ENCODE measurements at regions not wholly inside any gene's neighbourhood (a gene's known extent, or its start where the extent isn't known, plus 50 kb on each side); places are given as distances from the start of the nearest gene placed in this dataset.

- Histone ChIP-seq H3K27ac (ENCODE audit: low read depth, low read length) (no peak overlapping the region), H3K79me1 (ENCODE audit: low read depth, low read length) (no peaks in the 10 kb centered on the region), H2BK120ac (replicated peaks; ENCODE audit: low read depth, low read length) (no peak overlapping the region), H4K20me1 (replicated peaks in 1 of 2; ENCODE audit: control insufficient read depth in 1 of 2, insufficient read depth in 2 of 2, low read length in 2 of 2) (no peaks in the 10 kb centered on the region), H3K9me3 (ENCODE audit: insufficient read depth in 2 of 2, low read depth in 1 of 2, low read length in 1 of 2) (no peaks in the 10 kb centered on the region), H3K79me2 (ENCODE audit: control insufficient read depth in 1 of 2, insufficient read depth in 2 of 2, low read length in 2 of 2) (no peaks in the 10 kb centered on the region), H3K9ac (replicated peaks in 1 of 4; ENCODE audit: extremely low read depth in 1 of 4, low read depth in 3 of 4, low read length in 3 of 4) (no peak overlapping the region), H3K4me2 (ENCODE audit: insufficient read depth in 1 of 2, low read depth in 2 of 2, low read length in 2 of 2) (no peak overlapping the region), H3K4me1 (replicated peaks in 1 of 4; ENCODE audit: control insufficient read depth in 3 of 4, insufficient read depth in 4 of 4, low read length in 3 of 4) (no peaks in the 10 kb centered on the region), H2AFZ (ENCODE audit: low read length) (no peak overlapping the region), H3K56ac (replicated peaks; ENCODE audit: insufficient read length, low read depth, low read length) (no peak overlapping the region), H2BK20ac (ENCODE audit: low read length) (no peak overlapping the region), H3K27me3 (replicated peaks in 1 of 4; ENCODE audit: control insufficient read depth in 3 of 4, extremely low read depth in 1 of 4, insufficient read depth in 3 of 4, low read length in 3 of 4) (no peaks in the 10 kb centered on the region; a peak in 1 of 7 replicates), H4K8ac (ENCODE audit: extremely low read depth, insufficient read depth, low read length) (no peak overlapping the region), H3K4me3 (ENCODE audit: extremely low read depth in 1 of 4, insufficient read depth in 2 of 4, low read depth in 3 of 4, low read length in 4 of 4) (no peak overlapping the region), H3K23ac (ENCODE audit: insufficient read length) (no peak overlapping the region), H3K4ac (replicated peaks; ENCODE audit: insufficient read length, low read depth, low read length) (no peak overlapping the region), H2BK5ac (ENCODE audit: low read depth, low read length) (no peak overlapping the region), H3K18ac (ENCODE audit: extremely low read depth, low read length) (no peak overlapping the region), H2BK15ac (ENCODE audit: low read length) (no peak overlapping the region), H2BK12ac (ENCODE audit: low read depth, low read length) (no peak overlapping the region), H4K91ac (replicated peaks; ENCODE audit: insufficient read length, low read length) (no peak overlapping the region), H3K36me3 (ENCODE audit: control insufficient read depth in 2 of 4, insufficient read depth in 4 of 4, low read length in 3 of 4) (no peaks in the 10 kb centered on the region), H2AK5ac (ENCODE audit: low read depth, low read length) (no peak overlapping the region), H3K23me2 (ENCODE audit: low read depth, low read length) (no peaks in the 10 kb centered on the region; the same call in 1 of the 2 replicates), H3K14ac (ENCODE audit: insufficient read length) (no peak overlapping the region), H4K5ac (ENCODE audit: insufficient read length, low read depth, low read length) (no peak overlapping the region)
- no peak for DNase-seq (ENCODE audit: low read depth in 1 of 2, low spot score in 2 of 2)
- WGBS, 2 experiments (ENCODE audit: extremely low coverage in 1 of 2, insufficient coverage in 1 of 2, insufficient read length in 1 of 2, insufficient replicate concordance in 2 of 2, low coverage in 1 of 2, low lambda C conversion rate in 2 of 2, missing lambda C conversion rate in 1 of 2) = 92% methylated on average over 3 of the region's 4 CpGs; no CpG with 5 or more reads in 1 of the 2 experiments
- FAIRE-seq = no peak
- TF ChIP-seq BCL11A (IDR thresholded peaks at IDR 0.05; ENCODE audit: low read depth in 2 of 2, low read length in 2 of 2) = no peak
- TF ChIP-seq TAF1 (IDR thresholded peaks at IDR 0.05; ENCODE audit: low read depth, low read length) = no peak
- TF ChIP-seq TEAD4 (IDR thresholded peaks at IDR 0.05; ENCODE audit: low read depth, low read length) = no peak
- no peak for TF ChIP-seq RBBP5 (IDR thresholded peaks at IDR 0.05; ENCODE audit: borderline replicate concordance, low read depth, low read length)
- TF ChIP-seq RXRA (IDR thresholded peaks at IDR 0.05; ENCODE audit: insufficient read depth, low read depth, low read length) = no peak
- TF ChIP-seq KDM4A (IDR thresholded peaks at IDR 0.05; ENCODE audit: low read depth, low read length, severe bottlenecking) = no peak
- TF ChIP-seq SP1 (IDR thresholded peaks at IDR 0.05; ENCODE audit: low read depth, low read length) = no peak
- no peak for TF ChIP-seq POU5F1 (IDR thresholded peaks at IDR 0.05; ENCODE audit: low read depth, low read length)
- POLR2A ChIA-PET (ENCODE audit: partially characterized antibody) = no interaction called here
- CTCF ChIA-PET (ENCODE audit: partially characterized antibody) = interaction anchor here (0.5 to 1.1 kb wide), 4 partner anchors 8 to 1912 kb away, joined by 3 read pairs; no protein-coding TSS in a partner anchor
Measured at GRCh38 chr20:4406627-4407026, 157.5 kb upstream of the ADRA1D start.

All from H1 (cell line).